C4-2B (cell line): ENCODE measurements at regions not wholly inside any gene's neighbourhood (a gene's known extent, or its start where the extent isn't known, plus 50 kb on each side); places are given as distances from the start of the nearest gene placed in this dataset.

ENCODE experiments used
- CTCF ChIP-seq: fragments of 450-650 bp; conservative IDR thresholded peaks from 2 replicates; pipeline ENCODE4 v1.5.1; 2017; ENCODE audit warnings: mild to moderate bottlenecking
- ZFX ChIP-seq: fragments of 450-650 bp; IDR thresholded peaks from 2 replicates; pipeline ENCODE4 v1.6.1; 2017

- TF ChIP-seq CTCF, result no peak
- TF ChIP-seq ZFX, result no peak
Measured at GRCh38 chr6:140058863-140059262, 684.4 kb upstream of the CITED2 start.
